ENCODE measurements at regions not wholly inside any gene's neighbourhood (a gene's known extent, or its start where the extent isn't known, plus 50 kb on each side); places are given as distances from the start of the nearest gene placed in this dataset.

DNA sequence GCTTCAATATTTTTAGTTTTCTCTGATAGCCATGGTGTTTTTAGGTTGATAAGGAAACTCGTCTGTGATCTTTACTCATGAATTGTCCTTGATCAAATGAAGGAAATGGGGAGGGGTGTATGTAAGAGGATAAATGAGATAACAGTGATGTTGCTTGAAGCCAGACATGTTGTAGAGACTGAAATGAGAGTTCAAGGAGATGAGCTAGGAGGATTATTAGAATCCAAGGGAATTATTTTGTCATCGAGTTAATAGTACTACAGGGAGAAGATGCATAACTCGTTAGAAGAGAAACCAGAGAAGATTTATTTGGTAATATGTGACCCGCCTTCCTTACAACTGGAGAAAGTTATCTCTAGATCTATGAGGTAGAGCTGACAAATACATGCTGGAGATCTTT is 371.3 kb upstream of the DDHD1 start:
- TF ChIP-seq, protein P1, sequence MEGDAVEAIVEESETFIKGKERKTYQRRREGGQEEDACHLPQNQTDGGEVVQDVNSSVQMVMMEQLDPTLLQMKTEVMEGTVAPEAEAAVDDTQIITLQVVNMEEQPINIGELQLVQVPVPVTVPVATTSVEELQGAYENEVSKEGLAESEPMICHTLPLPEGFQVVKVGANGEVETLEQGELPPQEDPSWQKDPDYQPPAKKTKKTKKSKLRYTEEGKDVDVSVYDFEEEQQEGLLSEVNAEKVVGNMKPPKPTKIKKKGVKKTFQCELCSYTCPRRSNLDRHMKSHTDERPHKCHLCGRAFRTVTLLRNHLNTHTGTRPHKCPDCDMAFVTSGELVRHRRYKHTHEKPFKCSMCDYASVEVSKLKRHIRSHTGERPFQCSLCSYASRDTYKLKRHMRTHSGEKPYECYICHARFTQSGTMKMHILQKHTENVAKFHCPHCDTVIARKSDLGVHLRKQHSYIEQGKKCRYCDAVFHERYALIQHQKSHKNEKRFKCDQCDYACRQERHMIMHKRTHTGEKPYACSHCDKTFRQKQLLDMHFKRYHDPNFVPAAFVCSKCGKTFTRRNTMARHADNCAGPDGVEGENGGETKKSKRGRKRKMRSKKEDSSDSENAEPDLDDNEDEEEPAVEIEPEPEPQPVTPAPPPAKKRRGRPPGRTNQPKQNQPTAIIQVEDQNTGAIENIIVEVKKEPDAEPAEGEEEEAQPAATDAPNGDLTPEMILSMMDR (conservative IDR thresholded peaks at IDR 0.05; ENCODE audit: low read depth, low read length), result no peak
- TF ChIP-seq EZH2 (IDR thresholded peaks at IDR 0.05; ENCODE audit: low read length, unreplicated experiment) (no peak), EZH2phosphoT487 (IDR thresholded peaks at IDR 0.05; ENCODE audit: borderline replicate concordance, low read length) (no peak)

Measured in PC-3 (cell line).